ENCODE measurements at regions not wholly inside any gene's neighbourhood (a gene's known extent, or its start where the extent isn't known, plus 50 kb on each side); places are given as distances from the start of the nearest gene placed in this dataset.

- DNase-seq (no peak), ATAC-seq (replicated peaks in 1 of 4) (no peak)
- H3K36me3 ChIP-seq (ENCODE audit: control insufficient read depth in 2 of 2, extremely low read depth in 1 of 2, insufficient read depth in 1 of 2, low read length in 1 of 2), result no peaks in the 10 kb centered on the region
- H3K9me3 ChIP-seq, result no peaks in the 10 kb centered on the region
- H3K4me1 ChIP-seq (ENCODE audit: control insufficient read depth in 1 of 2, extremely low read depth in 1 of 2, insufficient read depth in 2 of 2, low read length in 2 of 2), result no peaks in the 10 kb centered on the region
- peaks cover 2% of the 10 kb centered on the region for H3K36me3 Mint-ChIP-seq
- H3K4me1 Mint-ChIP-seq, result no peaks in the 10 kb centered on the region
- no peak overlapping the region for H3K27ac ChIP-seq (ENCODE audit: low read length)
- peaks cover 16 to 22% of the 10 kb centered on the region in 2 donors for H3K27me3 Mint-ChIP-seq
- H3K27ac Mint-ChIP-seq, result no peak overlapping the region
- CTCF ChIA-PET, result interaction anchor here in 1 of 2 donors (0.6 kb wide), 1 partner anchor 843 kb away, joined by 4 read pairs; no protein-coding TSS in a partner anchor
- WGBS (ENCODE audit: insufficient coverage), result 80% methylated on average over 3 of the region's 3 CpGs
- H3K27me3 ChIP-seq (replicated peaks in 1 of 2; ENCODE audit: control insufficient read depth in 2 of 2, extremely low read depth in 1 of 2, insufficient read depth in 2 of 2, low read length in 1 of 2), result peaks cover 0 to 11% of the 10 kb centered on the region in 2 experiments
- POLR2A ChIA-PET, result no interaction called here
- H3K4me3 ChIP-seq (ENCODE audit: control insufficient read depth in 1 of 2, extremely low read depth in 1 of 2, low read length in 1 of 2), result no peak overlapping the region
- no peak overlapping the region for H3K4me3 Mint-ChIP-seq
- H3K9me3 Mint-ChIP-seq, result peaks cover 0 to 4% (median 0%) of the 10 kb centered on the region in 3 donors
These were observed 312.9 kb upstream of the PODXL start for GRCh38 chr7:131869169-131869844.

- Mint-ChIP-seq H3K4me3 (no peak overlapping the region), H3K27ac (no peak overlapping the region), H3K9me3 (peaks cover 0 to 4% (median 0%) of the 10 kb centered on the region in 3 donors), H3K36me3 (no peaks in the 10 kb centered on the region), H3K27me3 (peaks cover 15 to 24% of the 10 kb centered on the region in 2 donors), H3K4me1 (no peaks in the 10 kb centered on the region)
- no peak for DNase-seq
- ATAC-seq (replicated peaks in 1 of 4), result no peak
- ChIA-PET CTCF (interaction anchor here in 1 of 2 donors (0.6 kb wide), 1 partner anchor 20 kb away, joined by 3 read pairs; no protein-coding TSS in a partner anchor), POLR2A (no interaction called here)
- Histone ChIP-seq H3K9me3 (no peaks in the 10 kb centered on the region), H3K27ac (ENCODE audit: low read length) (no peak overlapping the region), H3K36me3 (ENCODE audit: control insufficient read depth in 2 of 2, extremely low read depth in 1 of 2, insufficient read depth in 1 of 2, low read length in 1 of 2) (no peaks in the 10 kb centered on the region), H3K27me3 (replicated peaks in 1 of 2; ENCODE audit: control insufficient read depth in 2 of 2, extremely low read depth in 1 of 2, insufficient read depth in 2 of 2, low read length in 1 of 2) (peaks cover 0 to 11% of the 10 kb centered on the region in 2 experiments), H3K4me3 (ENCODE audit: control insufficient read depth in 1 of 2, extremely low read depth in 1 of 2, low read length in 1 of 2) (no peak overlapping the region), H3K4me1 (ENCODE audit: control insufficient read depth in 1 of 2, extremely low read depth in 1 of 2, insufficient read depth in 2 of 2, low read length in 2 of 2) (no peaks in the 10 kb centered on the region)
- WGBS (ENCODE audit: insufficient coverage), result 76% methylated on average over 3 of the region's 4 CpGs
These were observed 311.0 kb upstream of the PODXL start for GRCh38 chr7:131867461-131867860.

DNA sequence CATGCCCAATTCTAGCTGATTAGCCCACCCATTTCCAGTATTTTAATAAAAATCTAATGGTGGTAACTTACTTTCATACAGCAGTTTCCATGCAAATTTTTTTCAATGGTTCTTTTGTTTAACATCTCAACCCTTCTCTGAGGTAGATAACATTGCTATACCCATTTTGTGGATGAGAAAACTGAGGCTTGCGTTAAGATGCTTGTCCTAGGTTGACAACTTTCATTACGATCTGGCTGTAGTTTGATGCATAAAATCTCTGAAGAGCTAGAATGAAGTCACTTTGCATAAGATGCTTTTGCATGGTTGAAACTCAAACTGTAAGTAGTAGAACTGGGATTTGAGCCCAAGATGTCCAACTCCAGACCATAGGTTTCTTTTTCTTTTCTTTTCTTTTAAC, 309.5 kb upstream of the PODXL start:
- H3K9me3 ChIP-seq, result no peaks in the 10 kb centered on the region
- no peak overlapping the region for H3K4me3 ChIP-seq (ENCODE audit: control insufficient read depth in 1 of 2, extremely low read depth in 1 of 2, low read length in 1 of 2)
- POLR2A ChIA-PET, result no interaction called here
- ATAC-seq (replicated peaks in 1 of 4) (no peak), DNase-seq (no peak)
- Mint-ChIP-seq H3K4me1 (no peaks in the 10 kb centered on the region), H3K4me3 (no peak overlapping the region), H3K36me3 (no peaks in the 10 kb centered on the region), H3K27me3 (peaks cover 10 to 20% of the 10 kb centered on the region in 2 donors), H3K27ac (no peak overlapping the region), H3K9me3 (no peaks in the 10 kb centered on the region)
- H3K27ac ChIP-seq (ENCODE audit: low read length), result no peak overlapping the region
- CTCF ChIA-PET, result no interaction called here
- H3K4me1 ChIP-seq (ENCODE audit: control insufficient read depth in 1 of 2, extremely low read depth in 1 of 2, insufficient read depth in 2 of 2, low read length in 2 of 2), result no peaks in the 10 kb centered on the region
- no CpG with 5 or more reads among the region's 2 CpGs for WGBS (ENCODE audit: insufficient coverage)
- H3K36me3 ChIP-seq (ENCODE audit: control insufficient read depth in 2 of 2, extremely low read depth in 1 of 2, insufficient read depth in 1 of 2, low read length in 1 of 2), result no peaks in the 10 kb centered on the region
- H3K27me3 ChIP-seq (replicated peaks in 1 of 2; ENCODE audit: control insufficient read depth in 2 of 2, extremely low read depth in 1 of 2, insufficient read depth in 2 of 2, low read length in 1 of 2), result peaks cover 0 to 11% of the 10 kb centered on the region in 2 experiments

DNA sequence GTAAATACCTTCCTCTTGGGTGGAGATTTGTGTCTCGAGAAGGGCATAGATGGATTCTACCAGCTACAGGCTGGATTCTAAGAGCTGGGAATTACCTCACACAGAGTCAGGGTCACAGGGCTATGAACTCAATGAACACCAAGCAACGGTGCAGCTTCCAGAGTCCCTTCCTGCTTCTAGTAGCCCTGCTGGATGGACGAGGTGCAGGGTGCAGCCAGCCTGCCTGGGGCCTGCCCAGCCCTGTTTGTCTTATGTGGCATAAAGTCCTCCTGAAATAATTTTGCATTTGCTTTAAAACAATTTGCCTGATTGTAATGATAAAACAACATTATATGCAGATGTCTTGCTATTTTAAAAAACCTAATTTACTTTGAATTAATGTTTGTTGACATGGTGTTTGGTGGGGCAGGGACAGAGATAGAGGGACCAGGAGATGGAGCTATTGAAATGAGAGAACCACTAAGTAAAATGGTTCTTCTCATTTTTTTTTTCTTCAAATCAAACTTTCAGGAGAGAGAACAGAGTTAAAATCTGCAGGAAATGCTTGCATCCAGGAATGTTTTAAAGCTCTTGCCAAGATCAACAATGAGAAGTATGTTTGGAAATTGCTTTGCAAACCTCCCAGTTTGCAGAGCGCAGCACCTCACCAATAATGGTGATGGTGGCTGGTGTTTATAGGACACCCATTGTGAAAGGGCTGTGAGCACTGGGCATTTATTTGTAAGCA, 305.4 kb upstream of the PODXL start:
- Histone ChIP-seq H3K4me1 (ENCODE audit: control insufficient read depth in 1 of 2, extremely low read depth in 1 of 2, insufficient read depth in 2 of 2, low read length in 2 of 2) (no peaks in the 10 kb centered on the region), H3K4me3 (ENCODE audit: control insufficient read depth in 1 of 2, extremely low read depth in 1 of 2, low read length in 1 of 2) (no peak overlapping the region), H3K36me3 (ENCODE audit: control insufficient read depth in 2 of 2, extremely low read depth in 1 of 2, insufficient read depth in 1 of 2, low read length in 1 of 2) (no peaks in the 10 kb centered on the region), H3K9me3 (no peaks in the 10 kb centered on the region), H3K27ac (ENCODE audit: low read length) (no peak overlapping the region), H3K27me3 (replicated peaks in 1 of 2; ENCODE audit: control insufficient read depth in 2 of 2, extremely low read depth in 1 of 2, insufficient read depth in 2 of 2, low read length in 1 of 2) (no peaks in the 10 kb centered on the region)
- POLR2A ChIA-PET, result no interaction called here
- H3K36me3 Mint-ChIP-seq, result no peaks in the 10 kb centered on the region
- H3K27me3 Mint-ChIP-seq, result peaks cover 3 to 21% of the 10 kb centered on the region in 2 donors
- CTCF ChIA-PET, result no interaction called here
- H3K9me3 Mint-ChIP-seq, result no peaks in the 10 kb centered on the region
- WGBS (ENCODE audit: insufficient coverage), result 36% methylated on average over 1 of the region's 4 CpGs
- H3K4me3 Mint-ChIP-seq, result no peak overlapping the region
- no peak overlapping the region for H3K27ac Mint-ChIP-seq
- no peaks in the 10 kb centered on the region for H3K4me1 Mint-ChIP-seq
- no peak for DNase-seq
- no peak for ATAC-seq (replicated peaks in 1 of 4)

- peaks cover 2 to 18% of the 10 kb centered on the region in 2 donors for H3K27me3 Mint-ChIP-seq
- H3K4me3 ChIP-seq (ENCODE audit: control insufficient read depth in 1 of 2, extremely low read depth in 1 of 2, low read length in 1 of 2), result no peak overlapping the region
- no peak overlapping the region for H3K4me3 Mint-ChIP-seq
- H3K9me3 ChIP-seq, result no peaks in the 10 kb centered on the region
- H3K4me1 Mint-ChIP-seq, result no peaks in the 10 kb centered on the region
- no peak overlapping the region for H3K27ac ChIP-seq (ENCODE audit: low read length)
- 2% methylated on average over 5 of the region's 6 CpGs for WGBS (ENCODE audit: insufficient coverage)
- DNase-seq (peak in 22 of 35 experiments; percentile 2 to 43 (median 10)), ATAC-seq (replicated peaks in 1 of 4) (peak in 2 of 4 experiments; percentile 30 to 39)
- no peaks in the 10 kb centered on the region for H3K36me3 Mint-ChIP-seq
- no peaks in the 10 kb centered on the region for H3K36me3 ChIP-seq (ENCODE audit: control insufficient read depth in 2 of 2, extremely low read depth in 1 of 2, insufficient read depth in 1 of 2, low read length in 1 of 2)
- ChIA-PET CTCF (interaction anchor here (1.3 to 1.7 kb wide), 2 partner anchors 721 to 1575 kb away, joined by 3 to 4 read pairs; no protein-coding TSS in a partner anchor), POLR2A (no interaction called here)
- H3K4me1 ChIP-seq (ENCODE audit: control insufficient read depth in 1 of 2, extremely low read depth in 1 of 2, insufficient read depth in 2 of 2, low read length in 2 of 2), result no peaks in the 10 kb centered on the region
- H3K27ac Mint-ChIP-seq, result no peak overlapping the region
- no peaks in the 10 kb centered on the region for H3K9me3 Mint-ChIP-seq
- H3K27me3 ChIP-seq (replicated peaks in 1 of 2; ENCODE audit: control insufficient read depth in 2 of 2, extremely low read depth in 1 of 2, insufficient read depth in 2 of 2, low read length in 1 of 2), result no peaks in the 10 kb centered on the region
These were observed 302.9 kb upstream of the PODXL start for GRCh38 chr7:131859147-131859821.

DNA sequence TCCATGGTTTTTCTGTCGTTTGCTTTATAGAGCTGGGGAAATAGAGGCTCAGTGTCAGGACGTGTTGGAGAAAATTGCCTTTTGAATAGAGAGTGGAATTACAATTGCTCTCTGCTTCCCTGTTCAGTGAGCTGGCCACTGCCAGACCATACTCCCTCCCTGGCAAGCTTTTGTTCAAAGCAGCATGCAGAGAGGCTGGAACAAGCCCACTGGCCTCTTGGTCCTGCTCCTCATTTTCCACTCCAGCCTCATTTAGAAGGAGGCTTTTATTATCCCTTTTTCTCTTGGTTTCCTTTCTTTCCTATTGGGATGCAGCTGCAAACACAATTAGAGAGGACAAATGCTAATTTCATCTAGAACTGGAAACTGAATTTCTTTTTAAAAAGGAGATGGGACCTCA, 302.2 kb upstream of the PODXL start:
- Mint-ChIP-seq H3K4me3 (no peak overlapping the region), H3K4me1 (no peaks in the 10 kb centered on the region), H3K27me3 (peaks cover 0 to 15% of the 10 kb centered on the region in 2 donors), H3K27ac (no peak overlapping the region), H3K36me3 (no peaks in the 10 kb centered on the region), H3K9me3 (no peaks in the 10 kb centered on the region)
- no peak for ATAC-seq (replicated peaks in 1 of 4)
- Histone ChIP-seq H3K9me3 (no peaks in the 10 kb centered on the region), H3K36me3 (ENCODE audit: control insufficient read depth in 2 of 2, extremely low read depth in 1 of 2, insufficient read depth in 1 of 2, low read length in 1 of 2) (no peaks in the 10 kb centered on the region), H3K4me1 (ENCODE audit: control insufficient read depth in 1 of 2, extremely low read depth in 1 of 2, insufficient read depth in 2 of 2, low read length in 2 of 2) (no peaks in the 10 kb centered on the region), H3K27me3 (replicated peaks in 1 of 2; ENCODE audit: control insufficient read depth in 2 of 2, extremely low read depth in 1 of 2, insufficient read depth in 2 of 2, low read length in 1 of 2) (no peaks in the 10 kb centered on the region), H3K4me3 (ENCODE audit: control insufficient read depth in 1 of 2, extremely low read depth in 1 of 2, low read length in 1 of 2) (no peak overlapping the region), H3K27ac (ENCODE audit: low read length) (no peak overlapping the region)
- CTCF ChIA-PET, result interaction anchor here in 1 of 2 donors (1.3 kb wide), 1 partner anchor 1576 kb away, joined by 3 read pairs; no protein-coding TSS in a partner anchor
- no peak for DNase-seq
- no CpG with 5 or more reads among the region's 2 CpGs for WGBS (ENCODE audit: insufficient coverage)
- POLR2A ChIA-PET, result no interaction called here
